ENCODE measurements at regions not wholly inside any gene's neighbourhood (a gene's known extent, or its start where the extent isn't known, plus 50 kb on each side); places are given as distances from the start of the nearest gene placed in this dataset.

DNA sequence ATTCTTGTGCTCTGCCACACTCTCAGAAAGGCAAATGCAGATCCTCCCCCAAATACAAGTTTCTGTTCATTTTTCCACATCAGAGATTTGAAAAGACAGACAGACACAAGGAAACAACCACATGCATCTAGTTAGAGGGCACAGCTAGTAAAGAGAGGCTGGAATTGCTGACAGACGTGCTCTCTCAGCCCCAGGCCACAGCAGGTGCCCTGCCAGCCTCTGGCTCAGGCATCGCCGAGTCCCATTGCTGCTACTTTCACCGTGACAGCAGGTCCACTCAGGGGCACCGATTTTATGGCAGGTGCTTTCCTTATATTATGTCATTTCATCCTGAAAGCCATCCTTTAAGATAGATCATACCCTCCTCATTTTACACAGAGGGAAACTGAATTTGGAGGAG, 507.5 kb downstream of the EIPR1 start:
- no peak overlapping the region for H3K4me3 ChIP-seq (ENCODE audit: low read depth, low read length)
- DNase-seq (ENCODE audit: low read depth): no peak
- no peak for TF ChIP-seq CTCF (IDR thresholded peaks at IDR 0.05; ENCODE audit: insufficient read depth, low read length)

DNA sequence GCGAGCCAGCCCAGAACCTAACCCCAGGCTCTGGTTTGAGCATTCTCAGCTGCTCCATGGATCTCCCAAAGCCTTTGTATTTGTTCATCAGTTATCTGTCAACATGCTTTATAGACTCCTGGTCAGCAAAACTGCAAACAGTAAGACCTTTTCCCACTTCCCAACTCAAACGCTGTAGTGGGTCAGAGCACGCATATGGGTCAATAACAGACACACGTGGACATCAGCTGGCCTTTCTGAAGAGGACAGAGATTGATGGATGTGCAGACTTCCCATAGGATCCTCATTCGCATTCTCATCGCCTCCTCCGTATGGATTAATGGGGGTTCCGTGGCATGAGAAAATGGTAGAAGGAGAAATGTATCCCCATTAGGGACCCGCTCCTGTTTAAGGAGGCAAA, 508.1 kb downstream of the EIPR1 start:
- no peak for DNase-seq (ENCODE audit: low read depth)
- H3K4me3 ChIP-seq (ENCODE audit: low read depth, low read length): no peak overlapping the region
- TF ChIP-seq CTCF (IDR thresholded peaks at IDR 0.05; ENCODE audit: insufficient read depth, low read length): no peak

- DNase-seq (ENCODE audit: low read depth): no peak
- TF ChIP-seq CTCF (IDR thresholded peaks at IDR 0.05; ENCODE audit: insufficient read depth, low read length): no peak
- H3K4me3 ChIP-seq (ENCODE audit: low read depth, low read length): no peak overlapping the region
Observed at GRCh38 chr2:2868085-2868484, 509.5 kb downstream of the EIPR1 start.

GRCh38 chr2:2867397-2867979, 510.1 kb downstream of the EIPR1 start:
- no peak for TF ChIP-seq CTCF (IDR thresholded peaks at IDR 0.05; ENCODE audit: insufficient read depth, low read length)
- no peak overlapping the region for H3K4me3 ChIP-seq (ENCODE audit: low read depth, low read length)
- DNase-seq (ENCODE audit: low read depth): no peak

GRCh38 chr2:2866459-2866858, 511.2 kb downstream of the EIPR1 start:
- TF ChIP-seq CTCF (IDR thresholded peaks at IDR 0.05; ENCODE audit: insufficient read depth, low read length): no peak

DNA sequence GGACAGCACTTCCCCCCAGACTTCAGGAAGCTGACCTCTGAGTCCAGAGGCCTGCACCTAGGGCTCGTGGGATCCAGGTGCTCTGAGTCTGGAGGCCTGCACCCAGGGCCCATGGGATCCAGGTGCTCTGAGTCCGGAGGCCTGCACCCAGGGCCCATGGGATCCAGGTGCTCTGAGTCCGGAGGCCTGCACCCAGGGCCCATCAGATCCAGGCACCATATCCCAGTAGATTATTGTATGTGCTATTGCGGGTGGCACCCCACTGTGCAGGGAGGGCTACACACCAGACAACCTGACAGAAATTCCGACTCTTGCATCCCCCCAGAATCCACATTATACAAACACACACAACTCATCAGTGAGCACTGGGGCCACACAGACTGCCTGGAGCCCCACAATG, 515.2 kb downstream of the EIPR1 start:
- H3K4me3 ChIP-seq (ENCODE audit: low read depth, low read length): no peak overlapping the region

More at GRCh38 chr2:2866459-2866858, 511.2 kb downstream of the EIPR1 start:
- no peak overlapping the region for H3K4me3 ChIP-seq (ENCODE audit: low read depth, low read length)
- DNase-seq (ENCODE audit: low read depth): no peak

More for the DNA sequence above, 515.2 kb downstream of the EIPR1 start:
- TF ChIP-seq CTCF (IDR thresholded peaks at IDR 0.05; ENCODE audit: insufficient read depth, low read length): no peak
- no peak for DNase-seq (ENCODE audit: low read depth)

Data from fibroblast of the aortic adventitia (primary cell).